A549 (cell line): ENCODE measurements at regions not wholly inside any gene's neighbourhood (a gene's known extent, or its start where the extent isn't known, plus 50 kb on each side); places are given as distances from the start of the nearest gene placed in this dataset.

ENCODE experiments used
- CBX8 ChIP-seq: fragments of 200-600 bp; sonication (generic); IDR thresholded peaks from 2 replicates; pipeline ENCODE4 v1.6.1; 2016
- CHD4 ChIP-seq: fragments of 200-600 bp; sonication (generic); IDR thresholded peaks from 2 replicates; pipeline ENCODE4 v1.6.1; 2016; ENCODE audit warnings: antibody characterized with exemption, mild to moderate bottlenecking, borderline replicate concordance
- NPAS2 ChIP-seq: fragments of 250-450 bp; sonication (Bioruptor Pico); IDR thresholded peaks from 2 replicates; pipeline ENCODE4 v1.8.0; 2022; ENCODE audit warnings: mild to moderate bottlenecking, moderate library complexity, borderline replicate concordance
- POLR2A ChIP-seq: IDR thresholded peaks from 2 replicates; pipeline ENCODE4 v1.6.1; 2012; ENCODE audit warnings: mild to moderate bottlenecking, low read length
- POLR2AphosphoS2 ChIP-seq: conservative IDR thresholded peaks from 2 replicates; pipeline ENCODE4 v1.6.1; 2012; ENCODE audit warnings: low read length, improper control_type of control experiment, inconsistent platforms
- RARB ChIP-seq: fragments of 250-450 bp; sonication (Bioruptor Pico); IDR thresholded peaks from 2 replicates; pipeline ENCODE4 v1.8.0; 2021; ENCODE audit warnings: mild to moderate bottlenecking, moderate library complexity
- RCOR1 ChIP-seq: fragments of 150-350 bp; IDR thresholded peaks from 2 replicates; pipeline ENCODE4 v1.6.1; 2014; ENCODE audit warnings: antibody characterized with exemption, low read length, low read depth
- ZC3H11A ChIP-seq: fragments of 450-650 bp; IDR thresholded peaks from 2 replicates; pipeline ENCODE4 v1.6.1; 2014; ENCODE audit warnings: antibody characterized with exemption, mild to moderate bottlenecking
- TF ChIP-seq, protein P1 (sequence below): fragments of >200 bp; sonication (Bioruptor Twin); formaldehyde crosslinking; IDR thresholded peaks from 3 replicates; pipeline ENCODE4 v1.5.1; 2016
- TF ChIP-seq, protein P2 (sequence below): IDR thresholded peaks from 2 replicates; pipeline ENCODE4 v1.6.1; 2012

DNA sequence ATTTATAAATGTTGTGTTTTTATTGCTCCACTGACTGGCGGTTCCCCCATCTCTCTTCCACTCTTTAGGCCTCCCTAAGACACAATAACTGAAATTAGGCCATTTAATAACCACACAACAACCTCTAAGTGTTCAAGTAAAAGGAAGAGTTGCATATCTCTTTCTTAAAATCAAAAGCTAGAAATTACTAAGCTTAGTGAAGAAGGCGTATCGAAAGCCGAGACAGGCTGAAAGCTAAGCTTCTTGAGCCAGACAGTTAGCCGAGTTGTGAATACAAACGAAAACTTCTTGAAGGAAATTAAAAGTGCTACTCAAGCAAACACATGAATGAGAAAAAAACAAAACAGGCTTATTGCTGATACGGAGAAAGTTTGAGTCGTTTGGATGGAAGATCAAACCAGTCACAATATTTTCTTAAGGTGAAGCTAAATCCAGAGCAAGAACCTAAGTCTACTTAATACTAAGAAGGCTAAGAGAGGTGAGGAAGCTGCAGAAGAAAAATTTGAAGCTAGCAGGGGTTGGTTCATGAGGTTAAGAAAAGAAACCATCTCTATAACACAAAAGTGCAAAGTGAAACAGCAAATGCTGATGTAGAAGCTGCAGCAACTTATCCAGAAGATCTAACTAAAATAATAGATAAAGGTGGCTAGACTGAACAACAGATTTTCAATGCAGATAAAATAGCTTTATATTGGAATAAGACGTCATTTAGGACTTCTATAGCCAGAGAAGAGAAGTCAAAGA is 194.0 kb upstream of the TTC29 start:
- TF ChIP-seq, protein P1, sequence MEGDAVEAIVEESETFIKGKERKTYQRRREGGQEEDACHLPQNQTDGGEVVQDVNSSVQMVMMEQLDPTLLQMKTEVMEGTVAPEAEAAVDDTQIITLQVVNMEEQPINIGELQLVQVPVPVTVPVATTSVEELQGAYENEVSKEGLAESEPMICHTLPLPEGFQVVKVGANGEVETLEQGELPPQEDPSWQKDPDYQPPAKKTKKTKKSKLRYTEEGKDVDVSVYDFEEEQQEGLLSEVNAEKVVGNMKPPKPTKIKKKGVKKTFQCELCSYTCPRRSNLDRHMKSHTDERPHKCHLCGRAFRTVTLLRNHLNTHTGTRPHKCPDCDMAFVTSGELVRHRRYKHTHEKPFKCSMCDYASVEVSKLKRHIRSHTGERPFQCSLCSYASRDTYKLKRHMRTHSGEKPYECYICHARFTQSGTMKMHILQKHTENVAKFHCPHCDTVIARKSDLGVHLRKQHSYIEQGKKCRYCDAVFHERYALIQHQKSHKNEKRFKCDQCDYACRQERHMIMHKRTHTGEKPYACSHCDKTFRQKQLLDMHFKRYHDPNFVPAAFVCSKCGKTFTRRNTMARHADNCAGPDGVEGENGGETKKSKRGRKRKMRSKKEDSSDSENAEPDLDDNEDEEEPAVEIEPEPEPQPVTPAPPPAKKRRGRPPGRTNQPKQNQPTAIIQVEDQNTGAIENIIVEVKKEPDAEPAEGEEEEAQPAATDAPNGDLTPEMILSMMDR: no peak
- no peak for TF ChIP-seq ZC3H11A
- TF ChIP-seq POLR2A: no peak
- no peak for TF ChIP-seq NPAS2 (CRISPR knock-in tag)
- no peak for TF ChIP-seq CHD4
- TF ChIP-seq, protein P2, sequence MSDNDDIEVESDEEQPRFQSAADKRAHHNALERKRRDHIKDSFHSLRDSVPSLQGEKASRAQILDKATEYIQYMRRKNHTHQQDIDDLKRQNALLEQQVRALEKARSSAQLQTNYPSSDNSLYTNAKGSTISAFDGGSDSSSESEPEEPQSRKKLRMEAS: no peak
- TF ChIP-seq POLR2AphosphoS2: no peak
- TF ChIP-seq RARB: no peak
- no peak for TF ChIP-seq RCOR1
- TF ChIP-seq CBX8: no peak
